Effector memory CD8-positive, alpha-beta T cell (primary cell): ENCODE measurements at regions not wholly inside any gene's neighbourhood (a gene's known extent, or its start where the extent isn't known, plus 50 kb on each side); places are given as distances from the start of the nearest gene placed in this dataset.

Source experiments
- ATAC-seq: fragments of 150-1000 bp; cut with Tn5 transposase; replicated peaks from 2 replicates; pipeline ENCODE4 v1.10.0; 2021; ENCODE audit warnings: mild to moderate bottlenecking, moderate library complexity
- DNase-seq, 3 experiments: peaks; one replicate each; pipeline ENCODE4 v3.0.0; 2021
- H3K27ac Mint-ChIP-seq, 2 donors: one replicate each; pipeline ENCODE4 v1.8.0; 2022; ENCODE audit warnings: mild to moderate bottlenecking in 2 of 2, mixed read lengths in 2 of 2, moderate library complexity in 2 of 2
- H3K27me3 Mint-ChIP-seq, 2 donors: one replicate each; pipeline ENCODE4 v1.8.0; 2022; ENCODE audit warnings: mixed read lengths in 2 of 2
- H3K36me3 Mint-ChIP-seq: one replicate; pipeline ENCODE4 v1.8.0; 2022; ENCODE audit warnings: mild to moderate bottlenecking, moderate library complexity, mixed read lengths; ENCODE audit not compliant: insufficient read depth
- H3K4me1 Mint-ChIP-seq, 2 donors: one replicate each; pipeline ENCODE4 v1.8.0; 2022; ENCODE audit warnings: low read depth in 2 of 2, mixed read lengths in 2 of 2
- H3K4me3 Mint-ChIP-seq, 2 donors: one replicate each; pipeline ENCODE4 v1.8.0; 2022; ENCODE audit warnings: mild to moderate bottlenecking in 2 of 2, mixed read lengths in 2 of 2, moderate library complexity in 2 of 2
- H3K9me3 Mint-ChIP-seq, 2 donors: one replicate each; pipeline ENCODE4 v1.8.0; 2022; ENCODE audit warnings: mixed read lengths in 2 of 2

GRCh38 chr1:93815366-93816110 lies 63.5 kb downstream of the DNTTIP2 start:
- Mint-ChIP-seq H3K4me1 (peaks cover 12 to 20% of the 10 kb centered on the region in 2 donors), H3K27me3 (no peaks in the 10 kb centered on the region), H3K27ac (no peak overlapping the region), H3K9me3 (no peaks in the 10 kb centered on the region), H3K36me3 (no peaks in the 10 kb centered on the region), H3K4me3 (no peak overlapping the region)
- DNase-seq (no peak), ATAC-seq (no peak)

- Mint-ChIP-seq H3K4me3 (no peak overlapping the region), H3K9me3 (no peaks in the 10 kb centered on the region), H3K36me3 (peaks cover 2% of the 10 kb centered on the region), H3K4me1 (peaks cover 12 to 20% of the 10 kb centered on the region in 2 donors), H3K27me3 (no peaks in the 10 kb centered on the region), H3K27ac (no peak overlapping the region)
- DNase-seq (no peak), ATAC-seq (no peak)
These were observed 64.1 kb downstream of the DNTTIP2 start for GRCh38 chr1:93814795-93815340.

- no peak overlapping the region for H3K4me3 Mint-ChIP-seq
- DNase-seq (peak; percentile 31 to 58 (median 36)), ATAC-seq (no peak)
- peaks cover 12 to 20% of the 10 kb centered on the region in 2 donors for H3K4me1 Mint-ChIP-seq
- no peaks in the 10 kb centered on the region for H3K9me3 Mint-ChIP-seq
- H3K27ac Mint-ChIP-seq, result no peak overlapping the region
- H3K36me3 Mint-ChIP-seq, result peaks cover 2% of the 10 kb centered on the region
- H3K27me3 Mint-ChIP-seq, result no peaks in the 10 kb centered on the region
These were observed 64.8 kb downstream of the DNTTIP2 start for GRCh38 chr1:93814059-93814794.

GRCh38 chr1:93813076-93813475 lies 65.9 kb downstream of the DNTTIP2 start:
- Mint-ChIP-seq H3K27ac (no peak overlapping the region), H3K4me3 (no peak overlapping the region), H3K36me3 (peaks cover 2% of the 10 kb centered on the region), H3K4me1 (peaks cover 6 to 13% of the 10 kb centered on the region in 2 donors), H3K9me3 (no peaks in the 10 kb centered on the region), H3K27me3 (no peaks in the 10 kb centered on the region)
- DNase-seq (no peak), ATAC-seq (no peak)

- H3K27ac Mint-ChIP-seq, result no peak overlapping the region
- ATAC-seq (no peak), DNase-seq (no peak)
- peaks cover 2% of the 10 kb centered on the region for H3K36me3 Mint-ChIP-seq
- H3K4me1 Mint-ChIP-seq, result no peaks in the 10 kb centered on the region
- no peaks in the 10 kb centered on the region for H3K9me3 Mint-ChIP-seq
- no peaks in the 10 kb centered on the region for H3K27me3 Mint-ChIP-seq
- H3K4me3 Mint-ChIP-seq, result no peak overlapping the region
These were observed 67.5 kb downstream of the DNTTIP2 start for GRCh38 chr1:93811326-93812065.

- Mint-ChIP-seq H3K4me3 (no peak overlapping the region), H3K27me3 (no peaks in the 10 kb centered on the region), H3K9me3 (no peaks in the 10 kb centered on the region), H3K36me3 (peaks cover 2% of the 10 kb centered on the region), H3K4me1 (no peaks in the 10 kb centered on the region), H3K27ac (no peak overlapping the region)
- DNase-seq (no peak), ATAC-seq (no peak)
These were observed 68.7 kb downstream of the DNTTIP2 start for GRCh38 chr1:93810316-93810715.

- DNase-seq (no peak), ATAC-seq (no peak)
- no peaks in the 10 kb centered on the region for H3K27me3 Mint-ChIP-seq
- H3K27ac Mint-ChIP-seq, result no peak overlapping the region
- peaks cover 2% of the 10 kb centered on the region for H3K36me3 Mint-ChIP-seq
- H3K4me1 Mint-ChIP-seq, result no peaks in the 10 kb centered on the region
- H3K4me3 Mint-ChIP-seq, result no peak overlapping the region
- no peaks in the 10 kb centered on the region for H3K9me3 Mint-ChIP-seq
These were observed 70.1 kb downstream of the DNTTIP2 start for GRCh38 chr1:93808871-93809270.

- ATAC-seq, result no peak
- H3K27me3 Mint-ChIP-seq, result no peaks in the 10 kb centered on the region
- H3K27ac Mint-ChIP-seq, result no peak overlapping the region
- peaks cover 2% of the 10 kb centered on the region for H3K36me3 Mint-ChIP-seq
- H3K9me3 Mint-ChIP-seq, result no peaks in the 10 kb centered on the region
- no peak overlapping the region for H3K4me3 Mint-ChIP-seq
- no peak for DNase-seq
- H3K4me1 Mint-ChIP-seq, result no peaks in the 10 kb centered on the region
These were observed 71.6 kb downstream of the DNTTIP2 start for GRCh38 chr1:93807311-93807930.

- Mint-ChIP-seq H3K4me1 (no peaks in the 10 kb centered on the region), H3K27ac (no peak overlapping the region), H3K4me3 (no peak overlapping the region), H3K36me3 (no peaks in the 10 kb centered on the region), H3K27me3 (peaks cover 0 to 7% of the 10 kb centered on the region in 2 donors), H3K9me3 (no peaks in the 10 kb centered on the region)
- DNase-seq, result no peak
- no peak for ATAC-seq
These were observed 73.9 kb downstream of the DNTTIP2 start for GRCh38 chr1:93805027-93805610.

GRCh38 chr1:93804412-93804811 lies 74.6 kb downstream of the DNTTIP2 start:
- H3K27me3 Mint-ChIP-seq, result peaks cover 0 to 7% of the 10 kb centered on the region in 2 donors
- H3K36me3 Mint-ChIP-seq, result no peaks in the 10 kb centered on the region
- H3K4me1 Mint-ChIP-seq, result no peaks in the 10 kb centered on the region
- H3K9me3 Mint-ChIP-seq, result no peaks in the 10 kb centered on the region
- ATAC-seq (no peak), DNase-seq (no peak)
- no peak overlapping the region for H3K27ac Mint-ChIP-seq
- H3K4me3 Mint-ChIP-seq, result no peak overlapping the region

- Mint-ChIP-seq H3K36me3 (peaks cover 4% of the 10 kb centered on the region), H3K4me3 (no peak overlapping the region), H3K9me3 (no peaks in the 10 kb centered on the region), H3K27me3 (peaks cover 0 to 12% of the 10 kb centered on the region in 2 donors), H3K4me1 (no peaks in the 10 kb centered on the region), H3K27ac (no peak overlapping the region)
- DNase-seq, result no peak
- no peak for ATAC-seq
These were observed 77.5 kb downstream of the DNTTIP2 start for GRCh38 chr1:93801471-93801870.

GRCh38 chr1:93800856-93801255 lies 78.2 kb downstream of the DNTTIP2 start:
- H3K36me3 Mint-ChIP-seq, result peaks cover 4% of the 10 kb centered on the region
- no peaks in the 10 kb centered on the region for H3K4me1 Mint-ChIP-seq
- no peaks in the 10 kb centered on the region for H3K9me3 Mint-ChIP-seq
- H3K4me3 Mint-ChIP-seq, result no peak overlapping the region
- peaks cover 0 to 12% of the 10 kb centered on the region in 2 donors for H3K27me3 Mint-ChIP-seq
- DNase-seq, result no peak
- no peak overlapping the region for H3K27ac Mint-ChIP-seq
- no peak for ATAC-seq

- DNase-seq (no peak), ATAC-seq (no peak)
- H3K36me3 Mint-ChIP-seq, result peaks cover 4% of the 10 kb centered on the region
- no peak overlapping the region for H3K27ac Mint-ChIP-seq
- H3K4me1 Mint-ChIP-seq, result no peaks in the 10 kb centered on the region
- H3K9me3 Mint-ChIP-seq, result no peaks in the 10 kb centered on the region
- peaks cover 0 to 12% of the 10 kb centered on the region in 2 donors for H3K27me3 Mint-ChIP-seq
- no peak overlapping the region for H3K4me3 Mint-ChIP-seq
These were observed 80.7 kb downstream of the DNTTIP2 start for GRCh38 chr1:93798291-93798690.
